Adipose tissue (tissue), 3 donors: ENCODE measurements at regions not wholly inside any gene's neighbourhood (a gene's known extent, or its start where the extent isn't known, plus 50 kb on each side); places are given as distances from the start of the nearest gene placed in this dataset.

Source experiments
- H3K27ac ChIP-seq: one replicate; pipeline ENCODE4 v1.5.1; 2013; ENCODE audit warnings: low read depth, low read length
- WGBS, 3 donors: extraction: QIAGEN DNeasy Blood & Tissue Kit; methylation state at CpG; one replicate each; pipeline ENCODE4 v1.1.7; 2013; 5-methylcytosine and 5-hydroxymethylcytosine counted together
- donor health status: healthy with polysubstance abuse.
- donor health status: Bipolar disorder and iron deficiency.
- donor health status: healthy.

- WGBS, 3 donors, result 71 to 89% (median 74%) methylated on average over 11 of the region's 11 CpGs
- no peak overlapping the region for H3K27ac ChIP-seq
Measured at GRCh38 chr10:78471723-78472550, 438.3 kb downstream of the RPS24 start.

GRCh38 chr10:78472551-78472890 lies 438.9 kb downstream of the RPS24 start:
- WGBS, 3 donors, result 55 to 83% (median 72%) methylated on average over 7 of the region's 7 CpGs

GRCh38 chr10:78473006-78473405 lies 439.3 kb downstream of the RPS24 start:
- 63 to 87% (median 85%) methylated on average over 7 of the region's 7 CpGs for WGBS, 3 donors
- H3K27ac ChIP-seq, result no peak overlapping the region

More at GRCh38 chr10:78472551-78472890, 438.9 kb downstream of the RPS24 start:
- H3K27ac ChIP-seq, result no peak overlapping the region

GRCh38 chr10:78474743-78475142 lies 441.1 kb downstream of the RPS24 start:
- no peak overlapping the region for H3K27ac ChIP-seq
- WGBS, 3 donors, result 90 to 94% (median 93%) methylated on average over 3 of the region's 3 CpGs

- WGBS, 3 donors, result 70 to 86% (median 83%) methylated on average over 7 of the region's 7 CpGs
Measured at GRCh38 chr10:78475437-78475836, 441.8 kb downstream of the RPS24 start.

GRCh38 chr10:78476156-78476555 lies 442.5 kb downstream of the RPS24 start:
- H3K27ac ChIP-seq, result no peak overlapping the region
- WGBS, 3 donors, result 81 to 90% (median 90%) methylated on average over 8 of the region's 8 CpGs

More at GRCh38 chr10:78475437-78475836, 441.8 kb downstream of the RPS24 start:
- no peak overlapping the region for H3K27ac ChIP-seq

GRCh38 chr10:78476844-78477243 lies 443.2 kb downstream of the RPS24 start:
- WGBS, 3 donors, result 69 to 76% (median 74%) methylated on average over 6 of the region's 6 CpGs
- no peak overlapping the region for H3K27ac ChIP-seq

GRCh38 chr10:78478919-78479318 lies 445.3 kb downstream of the RPS24 start:
- WGBS, 3 donors, result 87 to 97% (median 94%) methylated on average over 5 of the region's 5 CpGs
- H3K27ac ChIP-seq, result no peak overlapping the region

GRCh38 chr10:78479467-78479866 lies 445.8 kb downstream of the RPS24 start:
- H3K27ac ChIP-seq, result no peak overlapping the region
- WGBS, 3 donors, result 83 to 93% (median 88%) methylated on average over 3 of the region's 3 CpGs

- no peak overlapping the region for H3K27ac ChIP-seq
- WGBS, 3 donors, result 85 to 89% (median 87%) methylated on average over 3 of the region's 3 CpGs
Measured at GRCh38 chr10:78481842-78482241, 448.2 kb downstream of the RPS24 start.

- WGBS, 3 donors, result 67 to 84% (median 70%) methylated on average over 3 of the region's 3 CpGs
Measured at GRCh38 chr10:78483641-78484040, 450.0 kb downstream of the RPS24 start.

GRCh38 chr10:78489034-78489433 lies 455.4 kb downstream of the RPS24 start:
- 59 to 91% (median 88%) methylated on average over 1 of the region's 1 CpG for WGBS, 3 donors
- H3K27ac ChIP-seq, result no peak overlapping the region

More at GRCh38 chr10:78483641-78484040, 450.0 kb downstream of the RPS24 start:
- H3K27ac ChIP-seq, result no peak overlapping the region

- no peak overlapping the region for H3K27ac ChIP-seq
- 71 to 77% (median 75%) methylated on average over 5 of the region's 5 CpGs for WGBS, 3 donors
Measured at GRCh38 chr10:78491812-78492211, 458.1 kb downstream of the RPS24 start.

- H3K27ac ChIP-seq, result no peak overlapping the region
Measured at GRCh38 chr10:78492424-78492823, 458.8 kb downstream of the RPS24 start.

- H3K27ac ChIP-seq, result no peak overlapping the region
Measured at GRCh38 chr10:78494179-78494578, 460.5 kb downstream of the RPS24 start.

- no peak overlapping the region for H3K27ac ChIP-seq
- 75 to 82% (median 82%) methylated on average over 6 of the region's 6 CpGs for WGBS, 3 donors
Measured at GRCh38 chr10:78502210-78502936, 468.7 kb downstream of the RPS24 start.

- 79 to 84% (median 79%) methylated on average over 3 of the region's 3 CpGs for WGBS, 3 donors
- H3K27ac ChIP-seq, result no peak overlapping the region
Measured at GRCh38 chr10:78504181-78504580, 470.5 kb downstream of the RPS24 start.

GRCh38 chr10:78505657-78506056 lies 472.0 kb downstream of the RPS24 start:
- no peak overlapping the region for H3K27ac ChIP-seq

GRCh38 chr10:78506614-78507013 lies 473.0 kb downstream of the RPS24 start:
- no peak overlapping the region for H3K27ac ChIP-seq
- 89 to 97% (median 95%) methylated on average over 2 of the region's 2 CpGs for WGBS, 3 donors

More at GRCh38 chr10:78505657-78506056, 472.0 kb downstream of the RPS24 start:
- 88 to 96% (median 93%) methylated on average over 4 of the region's 4 CpGs for WGBS, 3 donors
